GM21360 (cell line): ENCODE measurements at regions not wholly inside any gene's neighbourhood (a gene's known extent, or its start where the extent isn't known, plus 50 kb on each side); places are given as distances from the start of the nearest gene placed in this dataset.

ENCODE experiments used
- ATAC-seq: cut with Tn5 transposase; IDR thresholded peaks from one replicate; pipeline ENCODE4 v1.9.1; 2021; ENCODE audit warnings: mild to moderate bottlenecking, moderate library complexity; ENCODE audit not compliant: unreplicated experiment

GRCh38 chr14:100955201-100955600 is 51.7 kb upstream of the RTL1 start:
- no peak for ATAC-seq

- no peak for ATAC-seq
Observed at GRCh38 chr14:100962494-100962893, 59.0 kb upstream of the RTL1 start.

- ATAC-seq: no peak
Observed at GRCh38 chr14:100965296-100965695, 61.8 kb upstream of the RTL1 start.

- no peak for ATAC-seq
Observed at GRCh38 chr14:100967178-100967577, 63.7 kb upstream of the RTL1 start.

GRCh38 chr14:100967930-100968329 is 64.4 kb upstream of the RTL1 start:
- ATAC-seq: no peak

GRCh38 chr14:100972118-100972897 is 68.8 kb upstream of the RTL1 start:
- no peak for ATAC-seq

- ATAC-seq: no peak
Observed at GRCh38 chr14:100975671-100976070, 72.1 kb upstream of the RTL1 start.

- no peak for ATAC-seq
Observed at GRCh38 chr14:100979079-100979478, 75.6 kb upstream of the RTL1 start.

- ATAC-seq: no peak
Observed at GRCh38 chr14:100979780-100980179, 76.3 kb upstream of the RTL1 start.

GRCh38 chr14:100980823-100981222 is 77.3 kb upstream of the RTL1 start:
- no peak for ATAC-seq

GRCh38 chr14:100981809-100982208 is 78.3 kb upstream of the RTL1 start:
- ATAC-seq: no peak

GRCh38 chr14:100982353-100982752 is 78.8 kb upstream of the RTL1 start:
- ATAC-seq: no peak

- ATAC-seq: no peak
Observed at GRCh38 chr14:100982762-100983161, 79.2 kb upstream of the RTL1 start.

GRCh38 chr14:100983710-100984109 is 80.2 kb upstream of the RTL1 start:
- no peak for ATAC-seq

- ATAC-seq: no peak
Observed at GRCh38 chr14:100988011-100988410, 84.5 kb upstream of the RTL1 start.

- no peak for ATAC-seq
Observed at GRCh38 chr14:100988411-100988900, 84.9 kb upstream of the RTL1 start.

- ATAC-seq: no peak
Observed at GRCh38 chr14:100988956-100989355, 85.4 kb upstream of the RTL1 start.

- ATAC-seq: no peak
Observed at GRCh38 chr14:100989924-100990323, 86.4 kb upstream of the RTL1 start.

- no peak for ATAC-seq
Observed at GRCh38 chr14:100994082-100994481, 90.6 kb upstream of the RTL1 start.

- no peak for ATAC-seq
Observed at GRCh38 chr14:100994756-100995330, 91.3 kb upstream of the RTL1 start.

- ATAC-seq: no peak
Observed at GRCh38 chr14:101000711-101001250, 97.3 kb upstream of the RTL1 start.
